GM12891 (cell line): ENCODE measurements at regions not wholly inside any gene's neighbourhood (a gene's known extent, or its start where the extent isn't known, plus 50 kb on each side); places are given as distances from the start of the nearest gene placed in this dataset.

ENCODE experiments used
- DNase-seq: peaks from one replicate; pipeline ENCODE4 v3.0.0; 2011; ENCODE audit warnings: low spot score; ENCODE audit not compliant: insufficient read length
- FAIRE-seq: peaks from 2 replicates; lab custom pipeline; 2011; peaks lifted over from hg19 to GRCh38; lab: Jason Lieb, UNC
- PAX5 ChIP-seq: IDR thresholded peaks from 2 replicates; pipeline ENCODE4 v1.6.1; 2011; ENCODE audit warnings: low read length, moderate library complexity, mild to moderate bottlenecking; ENCODE audit not compliant: insufficient read depth, severe bottlenecking
- POLR2A ChIP-seq: IDR thresholded peaks from 2 replicates; pipeline ENCODE4 v1.6.1; 2011; ENCODE audit warnings: low read depth, low read length, control low read depth
- POLR2AphosphoS5 ChIP-seq: IDR thresholded peaks from 2 replicates; pipeline ENCODE4 v1.6.1; 2011; ENCODE audit warnings: low read depth, low read length, control low read depth
- POU2F2 ChIP-seq: IDR thresholded peaks from 2 replicates; pipeline ENCODE4 v1.6.1; 2011; ENCODE audit warnings: low read depth, mild to moderate bottlenecking, control low read depth, low read length, moderate library complexity
- SPI1 ChIP-seq: IDR thresholded peaks from 2 replicates; pipeline ENCODE4 v1.6.1; 2011; ENCODE audit warnings: low read depth, low read length, control low read depth
- TAF1 ChIP-seq: IDR thresholded peaks from 2 replicates; pipeline ENCODE4 v1.6.1; 2011; ENCODE audit warnings: low read depth, low read length, control low read depth

DNA sequence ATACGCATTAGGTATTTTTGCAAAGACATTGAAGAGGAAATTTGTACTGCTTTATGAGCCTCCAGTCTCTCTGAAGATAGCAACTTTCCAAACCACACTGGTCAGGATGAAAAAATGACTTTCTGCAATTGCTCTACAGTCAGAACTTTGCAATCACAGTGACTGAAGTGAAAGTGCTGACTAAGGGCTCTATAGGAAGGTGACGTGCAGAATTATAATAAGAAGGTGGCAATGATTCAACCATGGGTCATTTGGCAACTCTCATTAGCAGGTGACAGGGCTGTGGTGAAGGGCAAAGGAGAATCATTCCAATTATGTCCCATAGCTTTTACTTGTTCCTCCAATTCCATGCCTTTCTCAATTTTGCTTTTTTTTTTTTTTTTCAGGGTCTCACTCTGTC is 311.0 kb downstream of the ANKRD30A start:
- TF ChIP-seq SPI1 (no peak), POLR2AphosphoS5 (no peak), PAX5 (no peak), TAF1 (no peak), POU2F2 (no peak), POLR2A (no peak)
- FAIRE-seq (no peak), DNase-seq (no peak)

DNA sequence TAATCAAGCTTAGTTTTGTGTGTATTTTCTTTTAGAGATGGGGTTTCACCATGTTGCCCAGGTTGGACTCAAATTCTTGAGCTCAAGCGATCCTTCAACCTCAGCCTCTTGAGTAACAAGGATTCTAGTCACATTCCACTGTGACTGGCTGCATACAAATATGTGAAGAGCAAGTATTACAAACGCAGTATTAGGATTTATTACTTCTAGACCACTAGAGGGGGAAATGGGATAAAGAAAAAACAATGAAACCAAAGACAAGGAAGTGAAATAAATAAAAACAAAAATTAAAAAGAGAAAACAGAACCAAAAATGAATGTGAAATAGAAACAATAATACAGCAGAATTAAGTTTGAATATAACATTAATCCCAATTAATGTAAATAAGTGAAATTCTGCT is 308.7 kb downstream of the ANKRD30A start:
- DNase-seq, result no peak
- TF ChIP-seq POU2F2 (no peak), POLR2AphosphoS5 (no peak), POLR2A (no peak), SPI1 (no peak), TAF1 (no peak), PAX5 (no peak)
- FAIRE-seq, result no peak
